CD4-positive, CD25-positive, alpha-beta regulatory T cell (primary cell): ENCODE measurements at regions not wholly inside any gene's neighbourhood (a gene's known extent, or its start where the extent isn't known, plus 50 kb on each side); places are given as distances from the start of the nearest gene placed in this dataset.

Experiments
- ATAC-seq, 2 donors: fragments of 150-1000 bp; cut with Tn5 transposase; one replicate each; pipeline ENCODE4 v1.10.0; 2021; ENCODE audit warnings: low read depth in 2 of 2, moderate number of reproducible peaks in 2 of 2, moderate library complexity in 1 of 2
- DNase-seq, 3 donors: peaks; one replicate each; pipeline versions ENCODE4 v3.0.0 to v3.0.0-alpha.2; 2012 to 2022; ENCODE audit warnings: mixed read lengths in 1 of 3
- H3K27ac ChIP-seq: one replicate; pipeline ENCODE4 v1.7.0; 2013; ENCODE audit warnings: mild to moderate bottlenecking, low read length; ENCODE audit not compliant: insufficient read depth, poor library complexity, severe bottlenecking
- H3K27me3 ChIP-seq: one replicate; pipeline ENCODE4 v1.7.0; 2013; ENCODE audit warnings: low read length; ENCODE audit not compliant: control insufficient read depth, insufficient read depth
- H3K36me3 ChIP-seq: one replicate; pipeline ENCODE4 v1.7.0; 2013; ENCODE audit warnings: mild to moderate bottlenecking, low read length, moderate library complexity; ENCODE audit not compliant: control insufficient read depth, insufficient read depth
- H3K4me1 ChIP-seq: 2 replicates; pipeline ENCODE4 v1.7.0; 2013; ENCODE audit warnings: mild to moderate bottlenecking, low read length; ENCODE audit not compliant: insufficient read depth, control insufficient read depth, poor library complexity, severe bottlenecking
- H3K4me3 ChIP-seq: one replicate; pipeline ENCODE4 v1.7.0; 2013; ENCODE audit warnings: low read depth, mild to moderate bottlenecking, low read length, moderate library complexity
- H3K9me3 ChIP-seq, 2 experiments: 1 replicate in 1 of 2; 2 replicates in 1 of 2; pipeline ENCODE4 v1.7.0; 2013; ENCODE audit warnings: low read length in 2 of 2, mild to moderate bottlenecking in 1 of 2, moderate library complexity in 1 of 2; ENCODE audit not compliant: control insufficient read depth in 2 of 2
- H3K27ac Mint-ChIP-seq, 3 donors: one replicate each; pipeline ENCODE4 v1.8.0; 2020 to 2022; ENCODE audit warnings: mild to moderate bottlenecking in 3 of 3, mixed read lengths in 3 of 3, moderate library complexity in 2 of 3
- H3K27me3 Mint-ChIP-seq: one replicate; pipeline ENCODE4 v1.8.0; 2022; ENCODE audit warnings: mild to moderate bottlenecking, mixed read lengths
- H3K36me3 Mint-ChIP-seq: one replicate; pipeline ENCODE4 v1.8.0; 2020; ENCODE audit warnings: mixed read lengths
- H3K4me1 Mint-ChIP-seq, 4 donors: one replicate each; pipeline ENCODE4 v1.8.0; 2020 to 2022; ENCODE audit warnings: mixed read lengths in 4 of 4, mild to moderate bottlenecking in 1 of 4
- H3K4me3 Mint-ChIP-seq, 4 donors: one replicate each; pipeline ENCODE4 v1.8.0; 2020 to 2022; ENCODE audit warnings: mild to moderate bottlenecking in 4 of 4, mixed read lengths in 4 of 4, moderate library complexity in 3 of 4
- H3K9me3 Mint-ChIP-seq, 7 donors: one replicate each; pipeline ENCODE4 v1.8.0; 2020 to 2022; ENCODE audit warnings: mixed read lengths in 7 of 7, mild to moderate bottlenecking in 3 of 7, moderate library complexity in 2 of 7

DNA sequence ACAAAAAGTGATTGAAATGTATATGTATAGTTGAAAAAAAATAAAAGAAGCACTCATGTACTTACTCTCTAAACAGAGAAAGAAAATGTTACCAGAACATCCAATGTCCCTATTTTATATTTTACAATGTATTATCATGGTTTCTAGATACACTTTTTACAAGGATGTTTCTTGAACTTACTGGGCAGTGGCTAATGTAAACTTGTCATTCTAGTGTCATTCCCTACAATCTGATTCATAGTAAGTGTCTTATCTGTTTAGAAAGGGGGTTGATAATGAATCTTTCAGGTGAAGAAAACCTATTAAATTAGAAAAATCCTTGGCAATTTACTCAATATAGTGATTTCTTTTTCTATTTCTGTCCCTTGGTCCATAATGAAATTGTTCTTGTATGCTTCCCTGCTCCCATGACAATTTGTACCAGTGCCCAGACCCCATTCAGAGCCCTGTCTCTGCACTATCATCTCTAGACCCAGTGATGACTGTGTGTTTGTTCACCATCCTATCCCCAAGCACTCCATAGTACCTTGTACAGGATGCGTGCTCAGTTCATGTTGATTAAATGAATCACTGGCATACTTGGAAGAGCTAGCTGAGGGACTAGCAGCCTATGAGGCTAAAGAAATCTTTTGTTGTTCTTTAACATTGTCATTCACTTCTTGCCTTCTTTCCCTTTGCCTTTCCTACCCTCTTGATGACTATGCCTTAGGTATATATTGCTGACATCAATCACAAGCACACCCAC lies 101.2 kb downstream of the HMHB1 start:
- H3K4me3 Mint-ChIP-seq: no peak overlapping the region
- Histone ChIP-seq H3K4me3 (no peak overlapping the region), H3K27me3 (no peaks in the 10 kb centered on the region), H3K9me3 (no peaks in the 10 kb centered on the region), H3K4me1 (no peaks in the 10 kb centered on the region), H3K27ac (no peak overlapping the region), H3K36me3 (no peaks in the 10 kb centered on the region)
- H3K27ac Mint-ChIP-seq: no peak overlapping the region
- no peaks in the 10 kb centered on the region for H3K9me3 Mint-ChIP-seq
- H3K4me1 Mint-ChIP-seq: no peaks in the 10 kb centered on the region
- DNase-seq: no peak
- no peaks in the 10 kb centered on the region for H3K36me3 Mint-ChIP-seq
- peaks cover 25% of the 10 kb centered on the region for H3K27me3 Mint-ChIP-seq
- no peak for ATAC-seq

DNA sequence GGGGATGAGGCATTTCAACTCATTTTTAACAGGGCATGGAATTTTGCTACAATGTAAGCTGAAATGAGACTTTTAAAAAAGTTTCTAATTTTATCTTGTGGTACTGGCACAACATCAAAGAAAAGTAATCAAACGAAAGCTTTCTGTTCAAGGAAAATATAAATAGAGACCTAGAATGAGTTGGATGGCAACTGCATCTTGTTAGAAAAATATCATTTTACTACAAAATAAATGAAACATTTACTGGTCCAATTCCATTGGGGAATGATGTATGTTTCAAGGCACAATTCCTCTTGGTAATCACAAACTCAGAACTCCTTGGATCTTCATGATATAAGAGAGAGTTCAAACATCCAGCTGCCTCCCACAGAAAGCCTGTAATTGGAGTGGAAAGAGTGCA lies 102.8 kb downstream of the HMHB1 start:
- Histone ChIP-seq H3K9me3 (no peaks in the 10 kb centered on the region), H3K36me3 (no peaks in the 10 kb centered on the region), H3K4me1 (no peaks in the 10 kb centered on the region), H3K4me3 (no peak overlapping the region), H3K27me3 (no peaks in the 10 kb centered on the region), H3K27ac (no peak overlapping the region)
- Mint-ChIP-seq H3K36me3 (no peaks in the 10 kb centered on the region), H3K27me3 (peaks cover 20% of the 10 kb centered on the region), H3K27ac (no peak overlapping the region), H3K4me1 (no peaks in the 10 kb centered on the region), H3K9me3 (no peaks in the 10 kb centered on the region), H3K4me3 (no peak overlapping the region)
- ATAC-seq (no peak), DNase-seq (no peak)

GRCh38 chr5:143916451-143916850 lies 104.5 kb downstream of the HMHB1 start:
- Histone ChIP-seq H3K36me3 (no peaks in the 10 kb centered on the region), H3K4me3 (no peak overlapping the region), H3K27ac (no peak overlapping the region), H3K9me3 (no peaks in the 10 kb centered on the region), H3K4me1 (no peaks in the 10 kb centered on the region), H3K27me3 (no peaks in the 10 kb centered on the region)
- Mint-ChIP-seq H3K36me3 (no peaks in the 10 kb centered on the region), H3K27ac (no peak overlapping the region), H3K9me3 (no peaks in the 10 kb centered on the region), H3K4me3 (no peak overlapping the region), H3K4me1 (no peaks in the 10 kb centered on the region), H3K27me3 (peaks cover 31% of the 10 kb centered on the region)
- DNase-seq (no peak), ATAC-seq (no peak)

DNA sequence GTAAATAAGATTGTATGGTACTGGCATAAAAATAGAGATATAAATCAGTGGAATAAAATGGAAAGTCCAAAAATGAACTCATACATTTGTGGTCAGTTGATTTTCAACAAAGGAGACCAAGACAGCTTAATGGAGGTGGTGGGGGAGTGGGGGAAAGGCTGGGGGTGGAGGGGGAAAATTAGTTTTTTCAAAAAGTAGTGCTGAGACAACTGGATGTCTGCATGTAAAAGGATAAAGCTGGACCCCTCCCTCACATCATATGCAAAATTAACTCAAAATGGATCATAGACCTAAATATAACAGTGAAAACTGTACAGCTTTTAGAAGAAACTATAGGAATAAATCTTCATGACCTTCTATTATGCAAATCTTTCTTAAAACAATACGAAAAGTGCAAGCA lies 107.0 kb downstream of the HMHB1 start:
- Mint-ChIP-seq H3K27me3 (peaks cover 25% of the 10 kb centered on the region), H3K4me1 (no peaks in the 10 kb centered on the region), H3K9me3 (peaks cover 0 to 2% (median 0%) of the 10 kb centered on the region in 7 donors), H3K36me3 (no peaks in the 10 kb centered on the region), H3K4me3 (no peak overlapping the region), H3K27ac (no peak overlapping the region)
- no peak for DNase-seq
- ATAC-seq: no peak
- Histone ChIP-seq H3K27me3 (no peaks in the 10 kb centered on the region), H3K36me3 (no peaks in the 10 kb centered on the region), H3K4me3 (no peak overlapping the region), H3K9me3 (no peaks in the 10 kb centered on the region), H3K4me1 (no peaks in the 10 kb centered on the region), H3K27ac (no peak overlapping the region)

GRCh38 chr5:143920772-143921171 lies 108.8 kb downstream of the HMHB1 start:
- ATAC-seq: no peak
- Mint-ChIP-seq H3K27me3 (peaks cover 17% of the 10 kb centered on the region), H3K9me3 (peaks cover 0 to 2% (median 0%) of the 10 kb centered on the region in 7 donors), H3K36me3 (no peaks in the 10 kb centered on the region), H3K4me1 (no peaks in the 10 kb centered on the region), H3K4me3 (no peak overlapping the region), H3K27ac (no peak overlapping the region)
- Histone ChIP-seq H3K4me1 (no peaks in the 10 kb centered on the region), H3K27ac (no peak overlapping the region), H3K36me3 (no peaks in the 10 kb centered on the region), H3K9me3 (no peaks in the 10 kb centered on the region), H3K4me3 (no peak overlapping the region), H3K27me3 (no peaks in the 10 kb centered on the region)
- no peak for DNase-seq

DNA sequence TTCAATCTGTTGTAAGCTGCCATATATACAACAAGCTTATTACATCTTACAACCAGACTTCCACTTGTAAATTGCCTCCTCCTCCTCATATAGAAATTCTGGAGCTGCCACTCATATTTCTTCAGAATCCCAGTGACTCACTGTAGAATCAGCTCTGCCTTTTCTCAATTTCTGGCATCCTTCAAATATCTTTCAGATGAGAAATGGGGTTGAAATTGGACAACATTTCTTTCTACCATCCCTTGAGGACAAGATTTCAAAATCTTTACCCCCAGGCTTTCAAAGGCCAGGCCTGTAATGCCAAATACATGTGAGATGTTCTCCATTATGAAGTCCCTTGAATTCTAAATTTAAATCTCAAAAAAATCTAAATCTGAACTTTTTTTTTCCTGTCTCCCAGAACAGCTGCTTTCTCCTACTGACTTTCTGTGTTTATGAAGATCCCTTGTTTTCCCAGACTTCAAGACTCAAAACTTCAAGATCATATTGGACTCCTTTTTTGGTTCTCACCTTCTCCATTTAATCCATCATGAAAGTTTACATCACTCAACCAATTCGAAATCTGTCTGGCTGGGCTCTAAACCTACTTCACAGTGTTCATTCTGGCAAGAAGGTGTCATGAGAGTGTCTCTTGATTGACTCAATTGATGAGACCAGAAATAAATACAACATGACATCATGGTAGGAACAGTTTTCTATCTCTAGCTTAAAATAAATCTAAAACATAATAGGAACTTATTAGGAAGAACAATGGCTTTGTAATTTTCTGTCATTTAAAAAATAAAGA lies 109.8 kb downstream of the HMHB1 start:
- Mint-ChIP-seq H3K4me3 (no peak overlapping the region), H3K36me3 (no peaks in the 10 kb centered on the region), H3K27ac (no peak overlapping the region), H3K4me1 (no peaks in the 10 kb centered on the region), H3K27me3 (peaks cover 12% of the 10 kb centered on the region), H3K9me3 (peaks cover 0 to 2% (median 0%) of the 10 kb centered on the region in 7 donors)
- H3K36me3 ChIP-seq: no peaks in the 10 kb centered on the region
- H3K4me3 ChIP-seq: no peak overlapping the region
- H3K4me1 ChIP-seq: no peaks in the 10 kb centered on the region
- H3K9me3 ChIP-seq: no peaks in the 10 kb centered on the region
- no peaks in the 10 kb centered on the region for H3K27me3 ChIP-seq
- DNase-seq (no peak), ATAC-seq (no peak)
- no peak overlapping the region for H3K27ac ChIP-seq

DNA sequence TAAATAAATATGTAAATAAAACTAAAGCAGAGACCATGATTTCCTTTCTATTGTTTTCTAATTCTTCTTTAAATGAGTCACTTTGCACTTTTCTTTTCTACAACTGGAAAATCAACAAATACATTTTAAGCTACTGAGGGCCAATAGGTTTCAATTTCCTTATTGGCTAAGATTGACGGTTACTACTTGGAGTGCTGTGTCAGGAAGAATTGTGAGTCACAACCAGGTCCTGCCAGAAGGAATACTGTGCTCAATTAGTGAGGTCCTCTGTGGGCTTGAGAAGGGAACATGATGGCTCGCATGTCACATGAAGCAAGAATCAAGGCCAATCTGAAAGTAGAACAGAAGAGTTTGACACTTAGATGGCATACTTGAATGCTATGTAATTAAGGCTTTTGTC lies 110.8 kb downstream of the HMHB1 start:
- Histone ChIP-seq H3K27ac (no peak overlapping the region), H3K4me3 (no peak overlapping the region), H3K4me1 (no peaks in the 10 kb centered on the region), H3K36me3 (no peaks in the 10 kb centered on the region), H3K9me3 (no peaks in the 10 kb centered on the region), H3K27me3 (no peaks in the 10 kb centered on the region)
- DNase-seq (no peak), ATAC-seq (no peak)
- H3K27ac Mint-ChIP-seq: no peak overlapping the region
- no peaks in the 10 kb centered on the region for H3K4me1 Mint-ChIP-seq
- H3K27me3 Mint-ChIP-seq: peaks cover 12% of the 10 kb centered on the region
- no peak overlapping the region for H3K4me3 Mint-ChIP-seq
- peaks cover 0 to 2% (median 0%) of the 10 kb centered on the region in 7 donors for H3K9me3 Mint-ChIP-seq
- H3K36me3 Mint-ChIP-seq: no peaks in the 10 kb centered on the region
